B cell (primary cell): ENCODE measurements at regions not wholly inside any gene's neighbourhood (a gene's known extent, or its start where the extent isn't known, plus 50 kb on each side); places are given as distances from the start of the nearest gene placed in this dataset.

Experiments
- ATAC-seq: fragments of 200-7000 bp; cut with Tn5 transposase; one replicate; pipeline ENCODE4 v1.10.0; 2021; ENCODE audit warnings: low read depth, mild to moderate bottlenecking, moderate number of reproducible peaks, moderate library complexity
- CTCF ChIA-PET: fragments of 350-600 bp; sonication (Branson Sonifier 250); formaldehyde crosslinking; loops from one replicate; lab custom pipeline; 2021; ENCODE audit warnings: antibody characterized with exemption, inconsistent platforms; lab: Charles Lee
- POLR2A ChIA-PET: fragments of 350-600 bp; sonication (Branson Sonifier 250); formaldehyde crosslinking; loops from one replicate; lab custom pipeline; 2021; ENCODE audit warnings: antibody characterized with exemption; lab: Charles Lee
- DNase-seq: peaks from one replicate; pipeline ENCODE4 v3.0.0; 2013
- H2AFZ ChIP-seq: 2 replicates; pipeline ENCODE4 v1.6.1; 2012; ENCODE audit warnings: mild to moderate bottlenecking, low read depth, low read length; ENCODE audit not compliant: insufficient read depth, poor library complexity, severe bottlenecking
- H3K27ac ChIP-seq, 2 donors: 1 replicate in 1 of 2; 2 replicates in 1 of 2; pipeline ENCODE4 v1.5.1; 2012 to 2013; ENCODE audit warnings: low read length in 2 of 2, mild to moderate bottlenecking in 2 of 2, moderate library complexity in 1 of 2
- H3K27me3 ChIP-seq, 4 experiments: fragments of 200-600 bp in 1 of 4; sonication (generic) in 1 of 4; replicated peaks in 1 of 4; 1 replicate in 2 of 4; 2 replicates in 2 of 4; pipeline versions ENCODE4 v1.6.1 to v1.7.0; 2013 to 2016; ENCODE audit warnings: low read length in 3 of 4, mild to moderate bottlenecking in 2 of 4, mixed read lengths in 1 of 4, moderate library complexity in 1 of 4; ENCODE audit not compliant: insufficient read depth in 4 of 4, control insufficient read depth in 3 of 4; ENCODE audit errors: control extremely low read depth in 1 of 4
- H3K36me3 ChIP-seq, 2 experiments: replicated peaks in 1 of 2; 1 replicate in 1 of 2; 2 replicates in 1 of 2; pipeline versions ENCODE4 v1.6.1 to v1.7.1; 2013; ENCODE audit warnings: low read length in 1 of 2; ENCODE audit not compliant: insufficient read depth in 2 of 2, control insufficient read depth in 1 of 2; ENCODE audit errors: control extremely low read depth in 1 of 2, extremely low read depth in 1 of 2
- H3K4me1 ChIP-seq, 2 donors: fragments of 200-600 bp in 1 of 2; sonication (generic) in 1 of 2; 1 replicate in 1 of 2; 2 replicates in 1 of 2; pipeline versions ENCODE4 v1.5.1 to v1.6.1; 2013 to 2017; ENCODE audit warnings: low read length in 2 of 2; ENCODE audit not compliant: control insufficient read depth in 2 of 2, insufficient read depth in 2 of 2
- H3K4me2 ChIP-seq: replicated peaks from 2 replicates; pipeline ENCODE3; 2012; ENCODE audit warnings: mild to moderate bottlenecking, low read depth, low read length; ENCODE audit not compliant: poor library complexity, severe bottlenecking
- H3K4me3 ChIP-seq, 5 experiments: fragments of 200-600 bp in 1 of 5; sonication (generic) in 1 of 5; 1 replicate in 3 of 5; 2 replicates in 2 of 5; pipeline versions ENCODE4 v1.5.1 to v1.7.0; 2011 to 2016; ENCODE audit warnings: low read length in 4 of 5, mild to moderate bottlenecking in 4 of 5, low read depth in 2 of 5, control low read depth in 1 of 5, moderate library complexity in 1 of 5; ENCODE audit not compliant: insufficient read depth in 1 of 5; ENCODE audit errors: control extremely low read depth in 1 of 5, extremely low read depth in 1 of 5
- H3K79me2 ChIP-seq: fragments of 200-600 bp; sonication (generic); one replicate; pipeline ENCODE4 v1.6.0; 2016; ENCODE audit warnings: low read length; ENCODE audit not compliant: control insufficient read depth, insufficient read depth
- H3K9ac ChIP-seq: fragments of 200-600 bp; sonication (generic); 2 replicates; pipeline ENCODE4 v1.6.1; 2017; ENCODE audit warnings: mild to moderate bottlenecking, low read length, moderate library complexity
- H3K9me3 ChIP-seq, 3 donors: one replicate each; pipeline versions ENCODE4 v1.6.1 to v1.7.1; 2013; ENCODE audit warnings: low read length in 2 of 3; ENCODE audit not compliant: control insufficient read depth in 2 of 3, insufficient read depth in 1 of 3; ENCODE audit errors: control extremely low read depth in 1 of 3
- H4K20me1 ChIP-seq: 2 replicates; pipeline ENCODE4 v1.6.0; 2012; ENCODE audit warnings: mild to moderate bottlenecking, low read length; ENCODE audit not compliant: insufficient read depth, control insufficient read depth, poor library complexity, severe bottlenecking
- H3K27ac Mint-ChIP-seq: one replicate; pipeline ENCODE4 v1.8.0; 2021; ENCODE audit warnings: mixed read lengths
- H3K27me3 Mint-ChIP-seq: one replicate; pipeline ENCODE4 v1.8.0; 2021; ENCODE audit warnings: mixed read lengths
- H3K4me1 Mint-ChIP-seq: one replicate; pipeline ENCODE4 v1.8.0; 2021; ENCODE audit warnings: mixed read lengths
- H3K4me3 Mint-ChIP-seq: one replicate; pipeline ENCODE4 v1.8.0; 2021; ENCODE audit warnings: mixed read lengths
- H3K9me3 Mint-ChIP-seq: one replicate; pipeline ENCODE4 v1.8.0; 2022; ENCODE audit warnings: mixed read lengths; ENCODE audit not compliant: insufficient read depth
- EZH2 ChIP-seq: IDR thresholded peaks from 2 replicates; pipeline ENCODE4 v1.6.1; 2012; ENCODE audit warnings: borderline replicate concordance, low read depth, mild to moderate bottlenecking, moderate library complexity, low read length; ENCODE audit not compliant: insufficient read depth, poor library complexity, severe bottlenecking
- WGBS: methylation state at CpG from one replicate; pipeline ENCODE4 v1.1.5; 2013; ENCODE audit warnings: missing lambda C conversion rate; ENCODE audit not compliant: insufficient coverage; 5-methylcytosine and 5-hydroxymethylcytosine counted together
- intact Hi-C: fragments of 100-400 bp; cut with micrococcal nuclease; formaldehyde crosslinking; loops from one replicate; pipeline ENCODE4 v1.10.0; 2022
- TF ChIP-seq, protein P1 (sequence below): fragments of 200-600 bp; IDR thresholded peaks from one replicate; pipeline ENCODE4 v1.8.0; 2022; ENCODE audit warnings: antibody characterized with exemption, mild to moderate bottlenecking

DNA sequence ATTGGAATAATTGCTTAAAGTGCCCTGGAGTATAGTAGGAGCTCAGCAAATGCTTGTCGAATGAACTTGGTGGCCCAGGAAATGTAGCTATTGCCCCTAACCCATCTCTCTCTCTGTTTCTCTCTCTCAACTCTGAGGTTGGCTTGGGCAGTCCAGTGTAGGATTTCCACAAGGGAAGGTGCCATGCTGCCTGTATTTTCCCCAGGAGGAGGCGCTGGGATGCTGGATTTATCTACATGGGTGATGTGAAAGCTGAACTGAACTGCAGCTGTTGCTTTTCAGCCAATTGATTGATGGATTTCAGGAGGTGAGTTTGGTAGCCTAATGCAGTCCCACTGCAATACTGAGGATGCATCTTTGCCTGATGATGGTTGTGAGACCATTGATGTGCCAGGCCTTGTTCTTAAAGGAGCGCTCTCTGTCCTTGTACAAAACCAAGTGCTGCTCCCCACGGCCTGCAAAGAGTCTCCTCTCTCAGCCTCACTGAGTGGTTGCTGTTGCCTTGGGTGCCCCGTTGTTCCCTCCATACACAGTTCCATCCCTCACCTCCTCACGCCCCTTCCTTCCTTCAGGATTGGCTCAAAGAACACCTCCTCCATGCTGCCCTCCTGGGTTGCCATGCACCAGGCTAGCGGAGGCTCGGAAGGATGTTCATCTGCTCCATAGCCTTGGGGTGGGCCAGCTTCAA is 200.6 kb downstream of the GLRX3 start:
- Histone ChIP-seq H3K4me3 (no peak overlapping the region), H3K27ac (no peak overlapping the region), H3K4me2 (no peak overlapping the region), H3K9me3 (peaks cover 0 to 32% (median 0%) of the 10 kb centered on the region in 3 donors), H3K36me3 (no peaks in the 10 kb centered on the region), H3K79me2 (no peaks in the 10 kb centered on the region), H3K27me3 (no peaks in the 10 kb centered on the region), H2AFZ (no peak overlapping the region), H4K20me1 (no peaks in the 10 kb centered on the region), H3K4me1 (no peaks in the 10 kb centered on the region), H3K9ac (no peak overlapping the region)
- ChIA-PET CTCF (no interaction called here), POLR2A (no interaction called here)
- DNase-seq (no peak), ATAC-seq (no peak)
- Mint-ChIP-seq H3K27ac (no peak overlapping the region), H3K4me3 (no peak overlapping the region), H3K27me3 (no peaks in the 10 kb centered on the region), H3K4me1 (no peaks in the 10 kb centered on the region), H3K9me3 (no peaks in the 10 kb centered on the region)
- 58% methylated on average over 6 of the region's 8 CpGs for WGBS
- TF ChIP-seq EZH2 = no peak
- TF ChIP-seq, protein P1, sequence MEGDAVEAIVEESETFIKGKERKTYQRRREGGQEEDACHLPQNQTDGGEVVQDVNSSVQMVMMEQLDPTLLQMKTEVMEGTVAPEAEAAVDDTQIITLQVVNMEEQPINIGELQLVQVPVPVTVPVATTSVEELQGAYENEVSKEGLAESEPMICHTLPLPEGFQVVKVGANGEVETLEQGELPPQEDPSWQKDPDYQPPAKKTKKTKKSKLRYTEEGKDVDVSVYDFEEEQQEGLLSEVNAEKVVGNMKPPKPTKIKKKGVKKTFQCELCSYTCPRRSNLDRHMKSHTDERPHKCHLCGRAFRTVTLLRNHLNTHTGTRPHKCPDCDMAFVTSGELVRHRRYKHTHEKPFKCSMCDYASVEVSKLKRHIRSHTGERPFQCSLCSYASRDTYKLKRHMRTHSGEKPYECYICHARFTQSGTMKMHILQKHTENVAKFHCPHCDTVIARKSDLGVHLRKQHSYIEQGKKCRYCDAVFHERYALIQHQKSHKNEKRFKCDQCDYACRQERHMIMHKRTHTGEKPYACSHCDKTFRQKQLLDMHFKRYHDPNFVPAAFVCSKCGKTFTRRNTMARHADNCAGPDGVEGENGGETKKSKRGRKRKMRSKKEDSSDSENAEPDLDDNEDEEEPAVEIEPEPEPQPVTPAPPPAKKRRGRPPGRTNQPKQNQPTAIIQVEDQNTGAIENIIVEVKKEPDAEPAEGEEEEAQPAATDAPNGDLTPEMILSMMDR = no peak
- intact Hi-C loops = no loop called here

DNA sequence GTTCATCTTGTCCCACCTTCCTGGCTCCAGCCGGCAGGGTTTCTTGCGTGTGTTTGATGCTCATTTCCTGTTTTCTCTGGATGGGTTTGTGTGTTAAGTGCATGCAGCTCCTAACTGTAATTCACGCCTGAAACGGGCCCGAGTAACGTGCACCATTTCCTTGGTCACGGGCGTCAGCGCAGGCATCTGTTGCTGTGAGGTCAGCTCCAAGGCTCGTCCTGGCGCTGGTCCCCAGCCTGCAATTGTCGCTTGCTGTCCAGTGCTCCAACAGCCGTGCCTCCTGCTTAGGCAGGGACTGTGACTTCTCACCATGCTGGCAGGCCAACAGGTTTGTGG is 201.1 kb downstream of the GLRX3 start:
- Mint-ChIP-seq H3K27me3 (no peaks in the 10 kb centered on the region), H3K27ac (no peak overlapping the region), H3K9me3 (no peaks in the 10 kb centered on the region), H3K4me3 (no peak overlapping the region), H3K4me1 (no peaks in the 10 kb centered on the region)
- intact Hi-C loops = no loop called here
- no peak overlapping the region for H2AFZ ChIP-seq
- H3K27me3 ChIP-seq = no peaks in the 10 kb centered on the region
- no peak for TF ChIP-seq EZH2
- TF ChIP-seq, protein P1 = no peak
- H3K27ac ChIP-seq = no peak overlapping the region
- ATAC-seq (no peak), DNase-seq (no peak)
- POLR2A ChIA-PET = no interaction called here
- CTCF ChIA-PET = no interaction called here
- no peak overlapping the region for H3K4me3 ChIP-seq
- H3K9me3 ChIP-seq = peaks cover 0 to 32% (median 0%) of the 10 kb centered on the region in 3 donors
- no peak overlapping the region for H3K4me2 ChIP-seq
- H3K36me3 ChIP-seq = no peaks in the 10 kb centered on the region
- no peak overlapping the region for H3K9ac ChIP-seq
- no peaks in the 10 kb centered on the region for H3K79me2 ChIP-seq
- no peaks in the 10 kb centered on the region for H4K20me1 ChIP-seq
- WGBS = 87% methylated on average over 13 of the region's 13 CpGs
- H3K4me1 ChIP-seq = no peaks in the 10 kb centered on the region
